HT1080 (cell line): ENCODE measurements at regions not wholly inside any gene's neighbourhood (a gene's known extent, or its start where the extent isn't known, plus 50 kb on each side); places are given as distances from the start of the nearest gene placed in this dataset.
"Not testable (repeated sequence)": the region's sequence is repeated elsewhere in the genome, so short reads cannot be mapped to it uniquely, and the experiment has no call there.

Experiments
- DNase-seq: peaks from one replicate; pipeline ENCODE4 v3.0.0-alpha.2; 2015; ENCODE audit warnings: low read depth

GRCh38 chr9:103237571-103238109 is 242.5 kb downstream of the CYLC2 start:
- not testable (repeated sequence) for DNase-seq

- peak; percentile 42 for DNase-seq
Observed at GRCh38 chr9:103242025-103242424, 246.9 kb downstream of the CYLC2 start.

- no peak for DNase-seq
Observed at GRCh38 chr9:103242486-103242885, 247.4 kb downstream of the CYLC2 start.

GRCh38 chr9:103243553-103243952 is 248.4 kb downstream of the CYLC2 start:
- no peak for DNase-seq

- peak; percentile 54 for DNase-seq
Observed at GRCh38 chr9:103245369-103245768, 250.2 kb downstream of the CYLC2 start.

GRCh38 chr9:103261951-103262350 is 266.8 kb downstream of the CYLC2 start:
- DNase-seq: no peak

GRCh38 chr9:103266064-103266463 is 270.9 kb downstream of the CYLC2 start:
- DNase-seq: no peak

- DNase-seq: no peak
Observed at GRCh38 chr9:103277240-103277639, 282.1 kb downstream of the CYLC2 start.

GRCh38 chr9:103281126-103281525 is 286.0 kb downstream of the CYLC2 start:
- DNase-seq: no peak

- no peak for DNase-seq
Observed at GRCh38 chr9:103287361-103287760, 292.2 kb downstream of the CYLC2 start.

- no peak for DNase-seq
Observed at GRCh38 chr9:103296189-103296588, 301.1 kb downstream of the CYLC2 start.

- DNase-seq: no peak
Observed at GRCh38 chr9:103301051-103301450, 305.9 kb downstream of the CYLC2 start.

GRCh38 chr9:103304797-103305196 is 309.7 kb downstream of the CYLC2 start:
- no peak for DNase-seq

- DNase-seq: peak; percentile 3
Observed at GRCh38 chr9:103319979-103320378, 324.8 kb downstream of the CYLC2 start.

GRCh38 chr9:103323699-103324098 is 328.6 kb downstream of the CYLC2 start:
- no peak for DNase-seq

- DNase-seq: no peak
Observed at GRCh38 chr9:103335461-103335860, 340.3 kb downstream of the CYLC2 start.

- DNase-seq: no peak
Observed at GRCh38 chr9:103355000-103355399, 359.9 kb downstream of the CYLC2 start.

GRCh38 chr9:103357980-103358379 is 362.8 kb downstream of the CYLC2 start:
- not testable (repeated sequence) for DNase-seq

- DNase-seq: peak; percentile 1
Observed at GRCh38 chr9:103361906-103362305, 366.8 kb downstream of the CYLC2 start.

- DNase-seq: no peak
Observed at GRCh38 chr9:103362986-103363385, 367.9 kb downstream of the CYLC2 start.

- peak; percentile 93 for DNase-seq
Observed at GRCh38 chr9:103364753-103365152, 369.6 kb downstream of the CYLC2 start.

GRCh38 chr9:103371152-103371551 is 376.0 kb downstream of the CYLC2 start:
- DNase-seq: no peak

- DNase-seq: no peak
Observed at GRCh38 chr9:103372828-103373227, 377.7 kb downstream of the CYLC2 start.

GRCh38 chr9:103377667-103378066 is 382.5 kb downstream of the CYLC2 start:
- DNase-seq: no peak
